Activated T-cell treated with anti-CD3 and anti-CD28 coated beads, Interleukin-2, amount 50 U/mL, for 4 hours (primary cell): ENCODE measurements at regions not wholly inside any gene's neighbourhood (a gene's known extent, or its start where the extent isn't known, plus 50 kb on each side); places are given as distances from the start of the nearest gene placed in this dataset.

ENCODE experiments used
- ATAC-seq, 2 donors: fragments of 200-7000 bp; cut with Tn5 transposase; one replicate each; pipeline ENCODE4 v1.10.0; 2021
- DNase-seq: peaks from one replicate; pipeline ENCODE4 v3.0.0-alpha.2; 2020
- H3K27me3 Mint-ChIP-seq: one replicate; pipeline ENCODE4 v1.8.0; 2021; ENCODE audit warnings: low read depth, mixed read lengths
- H3K36me3 Mint-ChIP-seq: one replicate; pipeline ENCODE4 v1.8.0; 2022; ENCODE audit warnings: mixed read lengths; ENCODE audit not compliant: insufficient read depth
- H3K4me1 Mint-ChIP-seq: one replicate; pipeline ENCODE4 v1.8.0; 2021; ENCODE audit warnings: low read depth, mixed read lengths
- H3K4me3 Mint-ChIP-seq: one replicate; pipeline ENCODE4 v1.8.0; 2021; ENCODE audit warnings: mild to moderate bottlenecking, moderate library complexity, mixed read lengths
- H3K9me3 Mint-ChIP-seq: one replicate; pipeline ENCODE4 v1.8.0; 2021; ENCODE audit warnings: mixed read lengths

GRCh38 chr5:18101532-18101931 is 467.3 kb downstream of the TAF11L14 start:
- DNase-seq (no peak), ATAC-seq (no peak)
- H3K4me1 Mint-ChIP-seq: no peaks in the 10 kb centered on the region
- no peaks in the 10 kb centered on the region for H3K27me3 Mint-ChIP-seq
- no peaks in the 10 kb centered on the region for H3K36me3 Mint-ChIP-seq
- no peak overlapping the region for H3K4me3 Mint-ChIP-seq
- H3K9me3 Mint-ChIP-seq: peaks cover 7% of the 10 kb centered on the region

- Mint-ChIP-seq H3K27me3 (no peaks in the 10 kb centered on the region), H3K36me3 (no peaks in the 10 kb centered on the region), H3K9me3 (peaks cover 7% of the 10 kb centered on the region), H3K4me1 (no peaks in the 10 kb centered on the region), H3K4me3 (no peak overlapping the region)
- DNase-seq (no peak), ATAC-seq (no peak)
These were observed 468.5 kb downstream of the TAF11L14 start for GRCh38 chr5:18102733-18103132.

- Mint-ChIP-seq H3K36me3 (no peaks in the 10 kb centered on the region), H3K9me3 (peaks cover 8% of the 10 kb centered on the region), H3K27me3 (no peaks in the 10 kb centered on the region), H3K4me1 (no peaks in the 10 kb centered on the region), H3K4me3 (no peak overlapping the region)
- no peak for DNase-seq
- no peak for ATAC-seq
These were observed 471.2 kb downstream of the TAF11L14 start for GRCh38 chr5:18105449-18105848.

GRCh38 chr5:18111906-18112465 is 477.7 kb downstream of the TAF11L14 start:
- Mint-ChIP-seq H3K9me3 (peaks cover 17% of the 10 kb centered on the region), H3K27me3 (no peaks in the 10 kb centered on the region), H3K4me3 (no peak overlapping the region), H3K36me3 (no peaks in the 10 kb centered on the region), H3K4me1 (no peaks in the 10 kb centered on the region)
- ATAC-seq (no peak), DNase-seq (no peak)

GRCh38 chr5:18113721-18114120 is 479.5 kb downstream of the TAF11L14 start:
- peaks cover 14% of the 10 kb centered on the region for H3K9me3 Mint-ChIP-seq
- no peaks in the 10 kb centered on the region for H3K27me3 Mint-ChIP-seq
- H3K4me1 Mint-ChIP-seq: no peaks in the 10 kb centered on the region
- ATAC-seq (no peak), DNase-seq (no peak)
- H3K36me3 Mint-ChIP-seq: no peaks in the 10 kb centered on the region
- H3K4me3 Mint-ChIP-seq: no peak overlapping the region

- Mint-ChIP-seq H3K4me1 (no peaks in the 10 kb centered on the region), H3K4me3 (no peak overlapping the region), H3K36me3 (no peaks in the 10 kb centered on the region), H3K27me3 (no peaks in the 10 kb centered on the region), H3K9me3 (peaks cover 14% of the 10 kb centered on the region)
- DNase-seq (no peak), ATAC-seq (no peak)
These were observed 480.0 kb downstream of the TAF11L14 start for GRCh38 chr5:18114151-18114757.

- H3K4me1 Mint-ChIP-seq: no peaks in the 10 kb centered on the region
- no peak overlapping the region for H3K4me3 Mint-ChIP-seq
- H3K36me3 Mint-ChIP-seq: no peaks in the 10 kb centered on the region
- H3K9me3 Mint-ChIP-seq: peaks cover 24% of the 10 kb centered on the region
- DNase-seq: no peak
- no peaks in the 10 kb centered on the region for H3K27me3 Mint-ChIP-seq
- no peak for ATAC-seq
These were observed 483.7 kb downstream of the TAF11L14 start for GRCh38 chr5:18117968-18118367.

- no peaks in the 10 kb centered on the region for H3K27me3 Mint-ChIP-seq
- peaks cover 27% of the 10 kb centered on the region for H3K9me3 Mint-ChIP-seq
- H3K4me3 Mint-ChIP-seq: no peak overlapping the region
- H3K36me3 Mint-ChIP-seq: no peaks in the 10 kb centered on the region
- ATAC-seq (no peak), DNase-seq (no peak)
- H3K4me1 Mint-ChIP-seq: no peaks in the 10 kb centered on the region
These were observed 485.0 kb downstream of the TAF11L14 start for GRCh38 chr5:18119156-18119785.

GRCh38 chr5:18141222-18141621 is 507.0 kb downstream of the TAF11L14 start:
- no peaks in the 10 kb centered on the region for H3K4me1 Mint-ChIP-seq
- no peaks in the 10 kb centered on the region for H3K27me3 Mint-ChIP-seq
- H3K4me3 Mint-ChIP-seq: no peak overlapping the region
- H3K9me3 Mint-ChIP-seq: peaks cover 22% of the 10 kb centered on the region
- no peaks in the 10 kb centered on the region for H3K36me3 Mint-ChIP-seq
- DNase-seq: no peak
- ATAC-seq: no peak

- Mint-ChIP-seq H3K4me1 (no peaks in the 10 kb centered on the region), H3K4me3 (no peak overlapping the region), H3K9me3 (peaks cover 15% of the 10 kb centered on the region), H3K27me3 (no peaks in the 10 kb centered on the region), H3K36me3 (no peaks in the 10 kb centered on the region)
- ATAC-seq (no peak), DNase-seq (no peak)
These were observed 508.6 kb downstream of the TAF11L14 start for GRCh38 chr5:18142831-18143230.

GRCh38 chr5:18152671-18153070 is 518.4 kb downstream of the TAF11L14 start:
- H3K4me1 Mint-ChIP-seq: no peaks in the 10 kb centered on the region
- H3K36me3 Mint-ChIP-seq: no peaks in the 10 kb centered on the region
- no peak overlapping the region for H3K4me3 Mint-ChIP-seq
- peaks cover 5% of the 10 kb centered on the region for H3K9me3 Mint-ChIP-seq
- DNase-seq (no peak), ATAC-seq (no peak)
- H3K27me3 Mint-ChIP-seq: no peaks in the 10 kb centered on the region

- ATAC-seq: no peak
These were observed 523.9 kb downstream of the TAF11L14 start for GRCh38 chr5:18158166-18158565.

GRCh38 chr5:18159331-18159730 is 525.1 kb downstream of the TAF11L14 start:
- no peak for ATAC-seq
- peaks cover 26% of the 10 kb centered on the region for H3K9me3 Mint-ChIP-seq
- H3K4me3 Mint-ChIP-seq: no peak overlapping the region
- H3K36me3 Mint-ChIP-seq: no peaks in the 10 kb centered on the region
- no peaks in the 10 kb centered on the region for H3K27me3 Mint-ChIP-seq
- DNase-seq: no peak
- no peaks in the 10 kb centered on the region for H3K4me1 Mint-ChIP-seq

More at GRCh38 chr5:18158166-18158565, 523.9 kb downstream of the TAF11L14 start:
- Mint-ChIP-seq H3K27me3 (no peaks in the 10 kb centered on the region), H3K9me3 (peaks cover 23% of the 10 kb centered on the region), H3K36me3 (no peaks in the 10 kb centered on the region), H3K4me3 (no peak overlapping the region), H3K4me1 (no peaks in the 10 kb centered on the region)
- DNase-seq: no peak

- H3K36me3 Mint-ChIP-seq: no peaks in the 10 kb centered on the region
- ATAC-seq (no peak), DNase-seq (no peak)
- no peaks in the 10 kb centered on the region for H3K4me1 Mint-ChIP-seq
- H3K4me3 Mint-ChIP-seq: no peak overlapping the region
- H3K27me3 Mint-ChIP-seq: no peaks in the 10 kb centered on the region
- H3K9me3 Mint-ChIP-seq: peaks cover 24% of the 10 kb centered on the region
These were observed 537.4 kb downstream of the TAF11L14 start for GRCh38 chr5:18171684-18172083.

- ATAC-seq: no peak
These were observed 545.3 kb downstream of the TAF11L14 start for GRCh38 chr5:18179579-18179978.

More at GRCh38 chr5:18179579-18179978, 545.3 kb downstream of the TAF11L14 start:
- peaks cover 11% of the 10 kb centered on the region for H3K9me3 Mint-ChIP-seq
- H3K4me1 Mint-ChIP-seq: no peaks in the 10 kb centered on the region
- DNase-seq: no peak
- no peaks in the 10 kb centered on the region for H3K27me3 Mint-ChIP-seq
- H3K4me3 Mint-ChIP-seq: no peak overlapping the region
- H3K36me3 Mint-ChIP-seq: no peaks in the 10 kb centered on the region
